ENCODE measurements at regions not wholly inside any gene's neighbourhood (a gene's known extent, or its start where the extent isn't known, plus 50 kb on each side); places are given as distances from the start of the nearest gene placed in this dataset.

DNA sequence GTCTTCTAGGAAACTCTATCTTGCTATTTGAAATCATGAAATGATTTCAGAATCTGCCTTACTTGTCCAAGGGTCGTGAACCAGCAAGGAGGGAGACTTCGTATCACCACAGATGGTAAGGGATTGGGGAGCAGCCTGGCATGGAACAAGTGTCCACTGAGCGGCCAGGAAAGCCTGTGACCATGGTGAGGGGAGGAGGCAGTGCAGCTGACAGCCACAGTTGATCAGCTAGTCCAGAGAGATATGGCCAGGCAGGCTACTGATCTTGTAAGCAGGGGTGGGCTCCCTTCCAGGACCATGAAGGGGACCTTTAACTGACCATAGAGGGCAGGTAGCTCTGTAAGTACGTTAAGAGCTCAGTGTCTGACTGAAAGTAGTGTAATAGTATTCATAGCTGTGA, 96.8 kb upstream of the TENT5A start:
- no peaks in the 10 kb centered on the region for H3K4me1 ChIP-seq (ENCODE audit: control insufficient read depth, insufficient read depth, low read length)

DNA sequence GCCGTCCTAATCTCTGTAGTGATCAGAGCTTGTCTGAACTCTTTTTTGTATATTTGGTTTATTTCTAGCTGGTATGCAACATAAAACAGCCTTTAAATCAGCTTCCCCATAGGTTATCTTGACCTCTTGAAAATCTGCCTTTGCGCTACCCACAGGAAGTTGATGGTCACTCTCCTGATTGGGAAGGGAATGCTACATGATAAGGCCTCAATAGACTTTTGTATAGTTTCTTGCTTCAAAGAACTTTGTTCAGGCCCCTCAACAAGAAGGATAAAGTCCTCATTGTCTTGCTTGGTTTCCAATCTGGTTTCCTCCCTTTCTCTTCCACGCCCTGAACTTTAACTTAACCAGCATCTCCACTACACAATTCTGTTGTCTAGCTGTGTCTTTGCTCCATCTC, 95.4 kb upstream of the TENT5A start:
- no CpG with 5 or more reads among the region's 3 CpGs for WGBS (ENCODE audit: insufficient coverage, low lambda C conversion rate)
- no peak overlapping the region for H3K27ac ChIP-seq (ENCODE audit: low read length)

More for the DNA sequence above, 96.8 kb upstream of the TENT5A start:
- no peaks in the 10 kb centered on the region for H3K27me3 ChIP-seq (ENCODE audit: control insufficient read depth, insufficient read depth, low read length)
- DNase-seq: no peak
- no peaks in the 10 kb centered on the region for H3K36me3 ChIP-seq (ENCODE audit: control insufficient read depth, insufficient read depth, low read length)
- WGBS (ENCODE audit: insufficient coverage, low lambda C conversion rate): no CpG with 5 or more reads among the region's 4 CpGs
- no peak overlapping the region for H3K4me3 ChIP-seq (ENCODE audit: low read length)
- H3K27ac ChIP-seq (ENCODE audit: low read length): no peak overlapping the region
- no peaks in the 10 kb centered on the region for H3K9me3 ChIP-seq (ENCODE audit: control insufficient read depth, low read depth, low read length)

DNA sequence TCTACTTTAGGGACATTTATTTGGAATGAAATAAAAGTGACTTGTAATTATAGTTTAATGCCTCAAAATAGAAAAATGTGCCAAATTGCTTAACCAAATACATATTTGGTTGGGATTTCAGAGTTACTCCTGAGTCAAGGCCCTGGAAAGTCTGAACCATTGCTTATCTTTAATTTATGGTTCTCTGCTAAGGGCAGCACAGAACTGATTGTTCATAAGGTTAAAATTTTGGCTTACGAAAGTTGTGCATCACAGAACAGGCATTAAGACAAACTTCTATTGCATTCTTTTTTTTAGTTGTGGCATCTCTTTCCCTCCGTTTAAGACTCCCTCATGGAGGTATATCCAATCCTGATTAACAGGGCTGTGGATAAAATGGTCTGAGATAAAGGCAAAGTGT, 92.2 kb upstream of the TENT5A start:
- Histone ChIP-seq H3K4me1 (ENCODE audit: control insufficient read depth, insufficient read depth, low read length) (no peaks in the 10 kb centered on the region), H3K27ac (ENCODE audit: low read length) (no peak overlapping the region), H3K4me3 (ENCODE audit: low read length) (no peak overlapping the region), H3K27me3 (ENCODE audit: control insufficient read depth, insufficient read depth, low read length) (no peaks in the 10 kb centered on the region), H3K36me3 (ENCODE audit: control insufficient read depth, insufficient read depth, low read length) (no peaks in the 10 kb centered on the region), H3K9me3 (ENCODE audit: control insufficient read depth, low read depth, low read length) (no peaks in the 10 kb centered on the region)
- WGBS (ENCODE audit: insufficient coverage, low lambda C conversion rate): 100% methylated on average over 1 of the region's 2 CpGs
- DNase-seq: no peak

More for the DNA sequence above, 95.4 kb upstream of the TENT5A start:
- no peaks in the 10 kb centered on the region for H3K27me3 ChIP-seq (ENCODE audit: control insufficient read depth, insufficient read depth, low read length)
- H3K4me3 ChIP-seq (ENCODE audit: low read length): no peak overlapping the region
- H3K9me3 ChIP-seq (ENCODE audit: control insufficient read depth, low read depth, low read length): no peaks in the 10 kb centered on the region
- H3K4me1 ChIP-seq (ENCODE audit: control insufficient read depth, insufficient read depth, low read length): no peaks in the 10 kb centered on the region
- no peak for DNase-seq
- no peaks in the 10 kb centered on the region for H3K36me3 ChIP-seq (ENCODE audit: control insufficient read depth, insufficient read depth, low read length)

DNA sequence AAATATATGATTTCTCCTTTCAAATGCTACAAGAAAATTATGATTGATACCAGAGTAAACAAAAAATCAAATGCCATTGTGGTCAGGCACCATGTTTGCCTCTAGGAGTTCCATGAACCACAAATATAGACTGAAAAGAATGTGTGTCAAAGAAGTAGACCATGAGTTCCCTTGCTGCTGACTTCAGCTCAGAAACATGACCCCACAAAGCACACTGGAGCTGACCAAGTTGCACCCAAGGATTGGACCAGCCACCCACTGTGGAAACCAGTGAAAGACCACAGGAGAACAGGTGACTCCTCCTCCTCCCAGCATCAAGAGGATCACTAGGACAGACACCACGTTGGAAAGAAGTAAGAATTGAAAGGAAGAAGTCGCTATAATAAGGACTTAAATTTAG, 90.8 kb upstream of the TENT5A start:
- no peaks in the 10 kb centered on the region for H3K9me3 ChIP-seq (ENCODE audit: control insufficient read depth, low read depth, low read length)
- no peak for DNase-seq
- no CpG with 5 or more reads among the region's 2 CpGs for WGBS (ENCODE audit: insufficient coverage, low lambda C conversion rate)
- no peak overlapping the region for H3K4me3 ChIP-seq (ENCODE audit: low read length)
- H3K36me3 ChIP-seq (ENCODE audit: control insufficient read depth, insufficient read depth, low read length): no peaks in the 10 kb centered on the region
- no peaks in the 10 kb centered on the region for H3K27me3 ChIP-seq (ENCODE audit: control insufficient read depth, insufficient read depth, low read length)
- peaks cover 6% of the 10 kb centered on the region for H3K4me1 ChIP-seq (ENCODE audit: control insufficient read depth, insufficient read depth, low read length)
- no peak overlapping the region for H3K27ac ChIP-seq (ENCODE audit: low read length)

DNA sequence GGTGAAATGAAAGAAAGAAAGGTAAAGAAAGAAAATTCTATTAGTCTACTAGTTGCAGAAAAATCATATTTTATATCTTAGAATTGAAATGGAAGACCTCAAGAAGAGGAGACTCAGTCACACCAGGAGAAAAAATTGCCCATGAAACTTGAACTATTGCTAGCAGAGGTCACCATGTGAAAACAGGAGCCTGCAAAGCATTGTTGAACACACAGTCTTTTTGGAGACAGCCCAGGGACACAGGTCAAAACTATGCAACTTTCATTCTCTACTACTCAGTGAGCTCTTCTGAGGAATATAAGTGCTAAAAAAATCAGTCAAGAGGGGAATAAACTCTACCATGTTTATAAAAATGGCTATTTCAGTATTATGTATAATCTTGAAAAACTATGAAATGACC, 89.8 kb upstream of the TENT5A start:
- Histone ChIP-seq H3K27ac (ENCODE audit: low read length) (no peak overlapping the region), H3K27me3 (ENCODE audit: control insufficient read depth, insufficient read depth, low read length) (no peaks in the 10 kb centered on the region), H3K4me1 (ENCODE audit: control insufficient read depth, insufficient read depth, low read length) (peaks cover 8% of the 10 kb centered on the region), H3K9me3 (ENCODE audit: control insufficient read depth, low read depth, low read length) (no peaks in the 10 kb centered on the region), H3K4me3 (ENCODE audit: low read length) (no peak overlapping the region), H3K36me3 (ENCODE audit: control insufficient read depth, insufficient read depth, low read length) (no peaks in the 10 kb centered on the region)
- no peak for DNase-seq

DNA sequence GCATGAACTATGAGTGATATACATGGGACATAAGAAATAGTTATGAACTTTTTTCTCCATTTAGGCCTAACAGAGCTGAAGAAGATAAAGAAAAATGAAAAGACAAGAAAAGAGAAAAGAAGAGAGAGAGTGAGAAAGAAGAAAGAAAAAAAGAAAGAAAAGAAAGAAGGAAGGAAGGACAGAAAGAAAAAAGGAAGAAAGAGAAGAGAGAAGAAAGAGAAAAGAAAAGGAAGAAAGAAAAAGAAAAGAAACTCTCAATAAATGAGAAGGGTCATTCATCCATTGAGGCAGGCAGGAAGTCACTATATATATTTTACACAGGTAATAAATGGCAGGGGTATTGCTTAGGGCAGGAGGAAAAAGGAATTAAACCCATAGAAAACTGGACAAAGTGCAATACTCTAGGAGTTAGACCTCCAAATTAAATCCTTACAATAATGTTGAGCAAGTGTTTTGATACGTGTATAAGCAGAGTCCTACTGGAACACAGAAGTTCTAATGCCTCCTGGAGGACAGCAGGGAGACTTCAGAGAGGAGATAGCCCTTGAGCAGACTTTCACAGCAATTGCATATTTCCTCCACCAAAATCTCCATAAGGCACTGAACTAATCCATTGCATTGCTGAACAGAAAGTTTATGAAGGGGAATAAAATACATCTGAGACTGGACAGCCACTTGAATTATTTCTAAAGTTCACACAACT, 86.4 kb upstream of the TENT5A start:
- H3K27ac ChIP-seq (ENCODE audit: low read length): no peak overlapping the region
- WGBS (ENCODE audit: insufficient coverage, low lambda C conversion rate): no CpG with 5 or more reads among the region's 1 CpG

DNA sequence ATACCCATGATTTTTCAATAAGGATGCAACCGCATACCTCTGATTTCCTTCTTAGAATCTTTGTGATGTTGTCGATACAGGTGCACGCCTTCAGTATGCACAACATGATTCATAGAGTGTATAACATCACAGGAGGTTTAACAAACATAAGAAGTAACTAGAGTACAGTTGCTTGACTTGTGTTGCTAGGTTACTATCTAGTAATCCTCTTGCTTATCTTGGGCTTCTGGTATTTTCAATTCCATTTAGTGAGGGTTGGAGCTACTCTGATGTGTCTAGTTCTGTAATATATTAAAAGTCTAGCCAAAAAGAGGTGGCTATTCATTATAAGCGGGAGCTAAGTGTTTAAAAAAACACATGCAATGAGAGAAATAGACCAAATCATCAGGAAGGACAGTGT, 85.5 kb upstream of the TENT5A start:
- H3K27ac ChIP-seq (ENCODE audit: low read length): peak overlapping the region; percentile 4
- H3K36me3 ChIP-seq (ENCODE audit: control insufficient read depth, insufficient read depth, low read length): no peaks in the 10 kb centered on the region
- H3K4me3 ChIP-seq (ENCODE audit: low read length): no peak overlapping the region
- WGBS (ENCODE audit: insufficient coverage, low lambda C conversion rate): 33% methylated on average over 1 of the region's 4 CpGs
- peaks cover 20% of the 10 kb centered on the region for H3K4me1 ChIP-seq (ENCODE audit: control insufficient read depth, insufficient read depth, low read length)
- H3K9me3 ChIP-seq (ENCODE audit: control insufficient read depth, low read depth, low read length): no peaks in the 10 kb centered on the region
- no peaks in the 10 kb centered on the region for H3K27me3 ChIP-seq (ENCODE audit: control insufficient read depth, insufficient read depth, low read length)
- peak; percentile 27 to 70 for DNase-seq

More for the DNA sequence above, 86.4 kb upstream of the TENT5A start:
- H3K27me3 ChIP-seq (ENCODE audit: control insufficient read depth, insufficient read depth, low read length): no peaks in the 10 kb centered on the region
- H3K4me1 ChIP-seq (ENCODE audit: control insufficient read depth, insufficient read depth, low read length): peaks cover 18% of the 10 kb centered on the region
- no peak overlapping the region for H3K4me3 ChIP-seq (ENCODE audit: low read length)
- no peaks in the 10 kb centered on the region for H3K36me3 ChIP-seq (ENCODE audit: control insufficient read depth, insufficient read depth, low read length)
- H3K9me3 ChIP-seq (ENCODE audit: control insufficient read depth, low read depth, low read length): no peaks in the 10 kb centered on the region
- DNase-seq: peak in 1 of 2 donors; percentile 8

DNA sequence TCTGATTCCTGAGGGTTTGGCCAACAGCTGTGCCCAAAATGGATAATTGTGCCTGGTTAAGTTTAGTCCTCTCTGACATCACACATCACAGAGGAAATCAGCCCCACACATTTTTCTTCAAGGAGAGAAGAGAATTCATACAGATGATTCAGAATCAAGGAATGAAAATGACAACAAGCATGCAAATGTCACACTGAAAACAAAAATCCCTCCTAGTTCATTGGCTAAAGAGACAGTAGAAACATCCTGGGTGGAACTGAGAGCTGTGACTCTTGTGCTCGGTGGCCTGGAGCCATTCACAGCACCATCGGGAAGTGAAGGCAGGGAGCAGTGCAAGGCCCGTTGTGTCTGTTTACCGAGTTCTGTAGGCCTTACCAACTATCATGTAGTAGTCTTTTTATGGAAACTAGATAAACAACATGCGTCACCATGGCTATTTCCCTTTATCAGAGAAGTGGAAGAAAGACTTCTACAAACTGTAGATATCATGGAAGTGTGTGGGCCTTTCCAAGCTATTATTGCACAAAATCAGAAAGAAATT, 81.7 kb upstream of the TENT5A start:
- Histone ChIP-seq H3K4me3 (ENCODE audit: low read length) (no peak overlapping the region), H3K36me3 (ENCODE audit: control insufficient read depth, insufficient read depth, low read length) (no peaks in the 10 kb centered on the region), H3K9me3 (ENCODE audit: control insufficient read depth, low read depth, low read length) (no peaks in the 10 kb centered on the region), H3K27ac (ENCODE audit: low read length) (peak overlapping the region; percentile 30), H3K4me1 (ENCODE audit: control insufficient read depth, insufficient read depth, low read length) (peaks cover 33% of the 10 kb centered on the region), H3K27me3 (ENCODE audit: control insufficient read depth, insufficient read depth, low read length) (no peaks in the 10 kb centered on the region)
- 17% methylated on average over 1 of the region's 5 CpGs for WGBS (ENCODE audit: insufficient coverage, low lambda C conversion rate)
- peak in 1 of 2 donors; percentile 37 for DNase-seq

DNA sequence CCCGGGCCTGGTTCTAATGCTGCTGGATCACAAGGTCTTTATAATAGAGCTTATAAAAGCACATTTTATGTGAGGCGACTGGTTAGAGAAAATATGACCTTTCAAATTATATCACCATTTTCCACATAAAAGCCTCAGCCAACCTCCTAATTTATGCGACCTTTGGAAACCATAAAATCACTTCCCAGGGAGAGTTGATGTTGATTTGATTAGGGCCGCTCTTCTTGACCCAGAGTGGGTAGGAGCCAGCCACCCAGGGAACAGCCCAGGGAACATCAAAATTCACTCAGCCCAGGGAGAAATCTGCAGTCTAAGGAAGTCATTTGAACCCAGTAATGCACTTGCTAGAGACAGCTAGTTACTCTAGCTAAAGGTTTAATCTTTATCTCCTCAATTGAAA, 79.8 kb upstream of the TENT5A start:
- Histone ChIP-seq H3K27ac (ENCODE audit: low read length) (peak overlapping the region; percentile 32), H3K36me3 (ENCODE audit: control insufficient read depth, insufficient read depth, low read length) (no peaks in the 10 kb centered on the region), H3K4me1 (ENCODE audit: control insufficient read depth, insufficient read depth, low read length) (peaks cover 25% of the 10 kb centered on the region), H3K9me3 (ENCODE audit: control insufficient read depth, low read depth, low read length) (no peaks in the 10 kb centered on the region), H3K4me3 (ENCODE audit: low read length) (no peak overlapping the region), H3K27me3 (ENCODE audit: control insufficient read depth, insufficient read depth, low read length) (no peaks in the 10 kb centered on the region)
- DNase-seq: peak in 1 of 2 donors; percentile 14
- WGBS (ENCODE audit: insufficient coverage, low lambda C conversion rate): 43% methylated on average over 1 of the region's 4 CpGs

DNA sequence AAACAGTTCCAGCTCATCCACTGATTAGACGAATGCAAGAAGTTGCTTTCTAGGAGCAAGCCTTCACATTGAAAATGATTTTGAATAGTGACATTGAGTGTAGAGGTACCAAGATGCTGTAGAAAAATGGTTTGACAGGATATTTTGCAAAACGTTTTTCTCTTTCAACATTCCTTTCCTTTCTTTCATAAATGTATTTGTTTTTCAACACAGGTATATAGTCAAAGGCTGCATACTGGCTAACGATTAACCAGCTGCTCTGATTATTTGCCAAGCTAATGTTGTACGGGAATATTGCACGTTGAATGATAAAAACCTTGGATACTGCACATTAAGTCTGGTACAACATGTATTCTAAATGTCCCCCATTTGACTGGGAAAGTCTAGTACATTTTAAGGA, 78.8 kb upstream of the TENT5A start:
- no CpG with 5 or more reads among the region's 5 CpGs for WGBS (ENCODE audit: insufficient coverage, low lambda C conversion rate)
- Histone ChIP-seq H3K36me3 (ENCODE audit: control insufficient read depth, insufficient read depth, low read length) (no peaks in the 10 kb centered on the region), H3K4me3 (ENCODE audit: low read length) (no peak overlapping the region), H3K27ac (ENCODE audit: low read length) (peak overlapping the region; percentile 27), H3K9me3 (ENCODE audit: control insufficient read depth, low read depth, low read length) (peaks cover 7% of the 10 kb centered on the region), H3K4me1 (ENCODE audit: control insufficient read depth, insufficient read depth, low read length) (peaks cover 25% of the 10 kb centered on the region), H3K27me3 (ENCODE audit: control insufficient read depth, insufficient read depth, low read length) (no peaks in the 10 kb centered on the region)
- DNase-seq: peak in 1 of 2 donors; percentile 67

DNA sequence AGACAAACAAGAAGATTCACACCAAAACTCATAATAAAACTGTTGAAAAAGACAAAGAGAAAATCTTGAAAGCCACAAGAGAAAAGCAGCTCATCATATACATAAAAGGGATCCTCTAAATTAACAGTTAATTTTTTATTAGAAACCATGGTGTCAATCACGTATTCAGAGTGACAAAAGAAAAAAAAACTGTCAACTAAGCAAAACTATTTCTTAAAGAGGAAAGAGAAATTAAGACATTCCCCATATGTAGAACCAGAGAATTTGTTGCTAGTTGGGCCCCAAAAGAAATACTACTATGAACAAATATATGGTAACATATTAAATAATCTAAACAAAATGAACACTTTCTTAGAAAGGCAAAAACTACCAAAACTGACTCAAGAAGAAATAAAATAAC, 74.3 kb upstream of the TENT5A start:
- H3K27ac ChIP-seq (ENCODE audit: low read length): no peak overlapping the region
- DNase-seq: no peak
- H3K4me1 ChIP-seq (ENCODE audit: control insufficient read depth, insufficient read depth, low read length): peaks cover 3% of the 10 kb centered on the region
- peaks cover 7% of the 10 kb centered on the region for H3K9me3 ChIP-seq (ENCODE audit: control insufficient read depth, low read depth, low read length)
- 0% methylated on average over 1 of the region's 1 CpG for WGBS (ENCODE audit: insufficient coverage, low lambda C conversion rate)
- no peaks in the 10 kb centered on the region for H3K36me3 ChIP-seq (ENCODE audit: control insufficient read depth, insufficient read depth, low read length)
- no peaks in the 10 kb centered on the region for H3K27me3 ChIP-seq (ENCODE audit: control insufficient read depth, insufficient read depth, low read length)
- H3K4me3 ChIP-seq (ENCODE audit: low read length): no peak overlapping the region
